HL-60/S4 (cell line): ENCODE measurements at regions not wholly inside any gene's neighbourhood (a gene's known extent, or its start where the extent isn't known, plus 50 kb on each side); places are given as distances from the start of the nearest gene placed in this dataset.

Experiments
- in situ Hi-C: fragments of 300-500 bp; cut with MboI; formaldehyde crosslinking; loops from 2 replicates; pipeline ENCODE4 v1.14.3; 2022; ENCODE audit warnings: low sequenced_read_pairs

DNA sequence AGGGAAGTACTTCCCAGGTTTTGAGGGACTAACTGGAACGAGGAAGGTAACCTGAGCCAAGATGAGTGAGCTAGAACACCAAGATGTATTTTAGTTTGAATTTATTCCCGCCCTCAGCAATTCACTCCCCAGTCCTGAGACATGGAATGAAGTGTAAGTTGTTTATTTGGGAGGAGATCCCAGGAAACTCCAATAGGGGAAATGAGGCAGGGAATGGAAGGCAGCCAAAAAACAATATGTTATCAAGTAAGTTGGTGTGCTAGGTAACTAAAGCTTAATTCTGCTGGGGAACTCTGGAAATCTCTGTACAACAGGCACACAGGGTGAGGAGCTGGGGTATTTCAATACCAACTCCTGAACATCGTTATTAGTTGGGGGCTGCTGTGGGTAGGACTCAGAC lies 189.7 kb upstream of the HDAC9 start:
- in situ Hi-C loops, result no loop called here

DNA sequence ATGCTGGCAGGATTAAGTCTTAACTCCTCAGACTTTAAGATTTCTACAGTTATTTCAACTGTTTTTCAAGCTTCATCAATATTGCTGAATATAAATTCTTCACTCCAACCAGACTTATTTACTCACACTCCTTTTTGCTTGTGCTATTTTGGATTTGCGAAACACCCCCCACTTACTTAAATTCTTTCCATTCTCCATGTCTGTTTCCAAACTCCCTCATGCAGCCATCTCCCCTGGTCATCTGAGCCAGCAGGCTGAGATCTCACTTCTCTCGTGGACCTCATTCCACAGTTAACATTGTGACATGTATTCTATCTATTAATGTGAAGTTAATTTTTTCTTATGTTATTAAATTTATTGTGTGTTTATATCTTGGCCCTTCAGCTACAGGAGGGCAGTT lies 188.9 kb upstream of the HDAC9 start:
- in situ Hi-C loops, result no loop called here

DNA sequence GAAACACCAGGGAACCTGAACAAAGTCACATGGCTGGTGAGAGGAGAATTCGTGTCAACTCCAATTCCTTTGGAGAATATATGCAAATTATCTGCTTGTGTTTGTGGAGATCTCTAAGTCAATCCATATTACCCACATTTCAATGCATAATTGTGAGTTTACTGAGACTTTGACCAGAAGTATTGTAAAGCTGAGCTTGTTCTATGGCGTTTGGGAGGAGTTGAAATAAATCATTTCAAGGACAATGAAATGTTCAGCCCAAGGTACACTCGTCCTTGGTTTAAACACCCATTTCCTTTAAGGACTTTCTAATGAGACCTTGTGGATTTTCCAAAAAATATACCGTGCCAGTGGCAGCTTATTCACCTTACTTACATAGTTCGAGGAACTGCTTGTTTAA lies 186.6 kb upstream of the HDAC9 start:
- in situ Hi-C loops, result no loop called here

DNA sequence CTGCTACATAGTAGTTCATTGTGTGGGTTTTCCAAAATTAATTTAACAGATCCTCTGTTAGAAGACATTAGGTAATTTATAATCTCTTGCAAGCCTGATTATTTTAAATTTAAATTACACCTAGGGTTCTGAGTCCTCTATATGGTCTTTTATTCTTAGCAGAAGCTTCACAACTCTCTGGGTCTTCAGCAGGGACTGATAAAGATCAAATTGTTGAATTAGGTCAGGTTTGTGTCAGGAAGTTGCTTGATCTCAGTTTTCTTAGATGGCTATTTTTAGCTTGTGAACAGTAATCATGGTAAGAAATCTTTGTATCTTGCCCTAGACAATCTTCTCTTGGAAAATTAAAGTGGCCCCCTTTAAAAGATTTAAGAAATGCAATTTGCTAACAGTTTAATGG lies 183.1 kb upstream of the HDAC9 start:
- in situ Hi-C loops, result no loop called here

DNA sequence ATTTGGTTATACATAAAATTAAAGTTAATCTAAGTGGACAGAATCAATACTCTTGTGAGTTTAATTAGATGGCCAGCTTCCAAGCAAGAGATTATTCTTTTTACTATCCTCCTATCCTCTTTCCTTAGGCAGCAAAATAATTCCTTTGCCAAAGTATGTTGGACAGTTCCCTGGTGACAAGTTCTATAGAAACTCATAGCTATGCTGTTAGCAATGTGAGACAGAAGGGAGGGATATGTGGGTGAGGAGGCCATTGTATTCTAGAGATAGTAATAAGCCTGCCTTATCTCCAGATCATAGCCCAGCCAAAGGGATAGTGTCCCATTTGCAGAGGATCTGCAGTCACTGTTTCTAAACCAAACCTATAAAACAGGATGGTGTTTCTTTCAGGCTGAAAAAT lies 181.6 kb upstream of the HDAC9 start:
- in situ Hi-C loops, result no loop called here

DNA sequence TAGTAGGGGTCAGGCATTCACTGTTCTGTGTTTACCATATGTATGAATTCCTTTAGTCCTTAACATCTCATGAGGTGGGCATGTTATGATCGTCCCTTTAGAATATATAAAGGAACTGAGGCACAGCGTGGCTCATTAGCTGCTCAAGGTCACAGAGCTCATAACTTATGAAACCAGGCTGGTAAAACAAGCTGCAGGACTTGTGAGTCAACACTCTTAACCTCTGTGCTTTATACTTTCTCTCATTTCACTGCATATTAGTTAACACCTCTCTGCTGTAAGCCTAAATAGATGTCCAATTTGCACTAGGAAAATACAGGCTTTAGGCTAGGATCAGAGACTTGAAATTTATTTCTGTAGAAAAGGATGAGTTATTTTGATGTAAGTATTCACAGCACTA lies 180.3 kb upstream of the HDAC9 start:
- in situ Hi-C loops, result no loop called here

DNA sequence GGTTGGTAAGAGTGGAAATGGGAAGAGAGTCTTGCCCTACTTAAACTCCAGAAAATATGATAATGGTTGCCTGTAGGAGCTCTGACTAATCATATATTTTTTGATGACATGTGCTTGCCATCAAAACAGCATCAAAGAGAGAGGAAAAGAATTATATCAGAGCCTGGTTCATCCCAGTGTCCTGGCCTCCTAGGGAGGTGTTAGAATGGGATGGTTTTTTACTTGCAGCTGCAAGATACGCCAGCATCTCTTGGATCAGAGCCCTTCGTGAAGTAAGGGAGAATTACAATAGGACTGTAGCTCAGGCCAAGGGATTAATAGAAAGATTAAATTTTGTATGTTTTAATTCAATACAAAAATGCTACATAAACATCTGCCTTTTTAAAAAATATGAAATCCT lies 177.6 kb upstream of the HDAC9 start:
- in situ Hi-C loops, result no loop called here

DNA sequence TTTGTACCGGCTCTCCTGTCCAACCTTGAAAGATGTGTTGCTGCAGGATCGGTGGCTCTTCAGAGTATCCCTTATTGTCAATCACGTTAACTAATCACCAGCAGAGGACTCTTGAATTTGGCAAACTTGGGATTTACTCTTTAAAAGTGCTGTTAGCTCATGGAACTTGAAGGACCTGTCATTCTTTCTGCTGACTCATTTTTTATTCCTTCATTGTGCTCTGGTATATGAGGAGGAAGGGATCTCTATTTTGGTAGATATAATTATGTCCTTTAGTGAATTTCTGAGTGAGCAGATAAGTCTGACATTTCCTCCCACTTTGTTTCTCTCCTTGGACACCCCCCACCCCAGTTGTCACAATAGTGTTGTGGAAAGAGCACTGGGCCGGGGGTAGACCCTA lies 175.1 kb upstream of the HDAC9 start:
- in situ Hi-C loops, result no loop called here

DNA sequence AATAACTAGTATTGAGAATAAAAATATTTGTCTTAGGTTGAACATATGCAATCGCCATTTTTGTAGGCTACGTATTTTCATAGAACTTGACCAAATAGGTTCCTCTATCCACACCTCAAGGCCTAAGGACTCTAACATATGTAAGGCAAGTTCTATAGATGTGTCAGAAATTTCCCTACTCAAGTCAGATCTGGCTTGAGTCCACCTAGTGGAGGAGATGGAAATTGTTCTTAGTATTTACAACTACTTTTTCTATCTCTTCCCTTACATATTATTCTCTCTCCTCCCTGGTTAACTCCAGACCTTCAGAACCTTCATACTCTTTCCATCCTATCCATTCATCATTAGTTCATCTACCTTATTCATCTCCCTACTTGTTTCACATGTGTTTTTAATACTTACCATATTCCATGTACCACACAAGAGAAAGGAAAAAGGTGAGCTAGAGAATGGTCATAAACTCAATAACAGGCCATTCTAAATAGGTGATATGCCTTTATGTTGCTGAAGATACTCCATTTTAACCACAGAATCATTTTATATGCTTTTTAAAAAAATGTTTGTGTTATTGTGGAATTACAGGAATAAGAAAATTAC lies 174.5 kb upstream of the HDAC9 start:
- in situ Hi-C loops, result no loop called here

DNA sequence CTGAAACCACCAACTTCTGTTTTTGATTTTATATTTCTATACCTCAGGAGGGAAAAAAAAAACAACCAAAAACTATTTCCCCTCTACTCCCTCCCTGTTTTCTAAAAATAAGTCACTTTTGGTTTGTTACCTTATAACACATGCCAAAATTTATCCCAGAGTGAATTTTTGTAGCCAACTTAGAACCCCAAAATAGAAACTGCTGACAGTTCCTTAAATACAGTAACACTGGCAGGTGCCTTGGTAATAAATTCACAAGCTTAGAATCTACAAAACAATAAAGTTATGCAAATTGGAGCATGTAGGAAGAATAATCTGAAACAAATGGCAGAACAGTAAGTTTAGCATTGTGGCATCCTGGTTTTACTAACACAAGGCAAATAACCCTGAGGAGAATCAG lies 165.0 kb upstream of the HDAC9 start:
- in situ Hi-C loops, result loop anchor here (25.0 kb wide), 3 partner anchors 268 to 1393 kb away; no protein-coding TSS in a partner anchor

DNA sequence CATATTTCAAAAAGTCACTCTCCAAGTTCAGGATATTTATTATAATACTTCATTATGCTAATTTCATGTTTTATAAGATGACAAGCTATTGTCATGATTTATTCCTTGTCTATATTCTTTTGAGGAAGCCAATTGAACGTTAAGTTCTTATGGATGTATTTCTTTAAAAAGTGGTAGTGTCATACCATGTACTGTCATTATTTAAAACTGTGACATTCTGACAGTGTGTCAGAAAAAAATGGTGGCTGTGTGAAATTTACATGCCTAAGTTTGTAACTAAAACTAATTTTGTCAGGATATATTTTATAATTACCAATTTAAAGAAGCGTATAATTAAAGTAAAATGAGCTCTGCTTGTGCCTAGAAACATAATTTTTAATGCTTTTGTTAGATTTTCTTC lies 158.9 kb upstream of the HDAC9 start:
- in situ Hi-C loops, result loop anchor here (25.0 kb wide), 3 partner anchors 274 to 1399 kb away; no protein-coding TSS in a partner anchor

DNA sequence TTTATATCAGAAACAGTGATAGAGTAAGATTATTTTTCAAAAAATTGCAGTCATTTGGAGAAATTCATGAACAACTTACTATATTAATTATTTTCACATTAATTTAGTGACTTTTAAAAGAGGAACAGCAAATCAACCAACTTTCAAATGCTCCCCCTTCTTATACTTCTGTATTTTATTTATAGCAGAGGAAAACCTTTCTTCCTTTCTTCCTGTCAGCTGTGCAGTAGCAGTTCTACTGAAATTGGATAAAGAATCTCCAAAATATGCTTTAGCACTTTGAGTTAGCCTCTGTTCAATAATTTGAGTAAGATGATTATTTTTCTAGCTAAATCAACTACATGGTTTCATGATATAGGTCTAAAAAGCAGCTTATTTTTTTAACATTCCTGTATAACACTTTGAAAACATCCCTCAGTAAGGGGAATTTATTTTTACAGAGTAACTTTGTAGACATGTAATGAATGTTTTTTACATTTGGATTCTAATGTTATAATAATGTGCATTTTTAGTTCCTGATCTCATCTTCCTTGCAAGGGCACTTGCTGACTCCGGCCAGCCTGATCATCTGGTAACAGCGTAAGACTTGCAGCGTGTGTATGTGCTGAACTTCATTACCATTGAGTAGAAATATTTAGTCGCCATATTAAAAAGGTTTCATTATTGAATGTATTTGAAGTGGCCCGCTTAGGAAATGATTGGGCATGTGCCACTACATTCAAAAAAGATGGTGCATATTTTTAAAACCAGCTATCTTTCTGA lies 158.3 kb upstream of the HDAC9 start:
- in situ Hi-C loops, result loop anchor here (25.0 kb wide), 3 partner anchors 275 to 1400 kb away; no protein-coding TSS in a partner anchor

DNA sequence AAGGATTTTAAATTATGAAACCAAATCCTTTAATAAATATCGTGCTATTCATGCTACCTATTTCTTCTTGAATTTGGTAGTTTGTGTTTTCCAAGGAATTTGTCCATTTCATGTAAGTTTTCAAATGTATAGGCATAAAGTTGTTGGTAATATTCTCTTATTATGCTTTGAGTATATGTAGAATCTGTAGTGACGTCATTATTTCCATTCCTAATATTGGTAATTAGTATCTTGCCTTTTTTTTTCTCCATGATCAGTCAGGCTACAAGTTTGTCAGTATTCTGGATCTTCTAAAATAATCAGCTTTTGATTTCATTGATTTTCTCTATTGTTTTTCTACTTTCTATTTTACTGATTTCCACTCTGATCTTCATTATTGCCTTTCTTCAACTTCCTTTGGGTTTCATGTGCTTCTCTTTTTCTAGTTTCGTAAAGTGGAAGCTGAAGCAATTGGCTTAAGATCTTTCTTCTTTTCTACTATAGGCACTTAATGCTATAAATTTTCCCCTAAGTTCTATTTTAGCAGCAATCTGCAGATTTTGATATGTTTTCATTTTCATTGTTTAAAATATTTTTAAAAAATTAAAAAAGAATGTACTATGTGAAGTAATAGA lies 156.5 kb upstream of the HDAC9 start:
- in situ Hi-C loops, result loop anchor here (25.0 kb wide), 3 partner anchors 277 to 1402 kb away; no protein-coding TSS in a partner anchor

DNA sequence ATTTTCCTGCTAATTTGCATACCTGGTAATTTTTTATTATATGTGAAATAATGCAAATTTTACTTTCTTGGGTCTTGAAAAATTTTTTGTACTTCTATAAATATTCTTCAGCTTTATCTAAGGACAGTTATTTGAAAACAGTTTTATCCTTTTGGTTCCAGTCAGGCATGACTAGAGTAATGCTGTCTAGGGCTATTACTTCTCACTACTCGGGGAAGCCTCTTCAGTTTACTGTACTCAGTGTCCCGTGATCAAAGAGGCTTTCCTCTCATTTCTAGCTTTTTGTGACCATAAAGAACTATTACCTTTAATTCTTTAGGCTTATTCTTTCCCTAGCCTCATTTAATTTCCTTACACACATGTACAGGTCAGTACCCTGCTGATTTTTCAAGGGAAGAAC lies 153.8 kb upstream of the HDAC9 start:
- in situ Hi-C loops, result loop anchor here (10.0 to 25.0 kb wide), 4 partner anchors 137 to 1404 kb away; no protein-coding TSS in a partner anchor

DNA sequence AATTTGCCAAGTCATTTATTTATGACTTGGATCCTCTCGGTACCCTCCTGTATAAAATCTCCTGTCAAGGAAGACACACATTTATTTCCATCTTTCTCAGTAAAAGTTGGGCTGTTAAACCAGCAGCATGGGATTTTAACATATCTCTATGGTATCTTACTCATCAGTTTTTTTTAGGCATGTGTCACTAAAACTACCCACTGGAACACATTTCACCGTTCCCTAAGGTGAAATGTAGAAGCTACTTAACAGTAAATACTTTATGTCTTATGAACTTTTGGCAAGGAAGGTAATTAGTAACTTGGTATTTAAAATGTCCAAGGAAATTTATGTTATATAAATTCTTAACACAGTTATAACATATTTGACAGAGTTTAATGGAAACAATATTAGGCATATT lies 152.5 kb upstream of the HDAC9 start:
- in situ Hi-C loops, result loop anchor here (10.0 to 25.0 kb wide), 4 partner anchors 138 to 1406 kb away; no protein-coding TSS in a partner anchor

DNA sequence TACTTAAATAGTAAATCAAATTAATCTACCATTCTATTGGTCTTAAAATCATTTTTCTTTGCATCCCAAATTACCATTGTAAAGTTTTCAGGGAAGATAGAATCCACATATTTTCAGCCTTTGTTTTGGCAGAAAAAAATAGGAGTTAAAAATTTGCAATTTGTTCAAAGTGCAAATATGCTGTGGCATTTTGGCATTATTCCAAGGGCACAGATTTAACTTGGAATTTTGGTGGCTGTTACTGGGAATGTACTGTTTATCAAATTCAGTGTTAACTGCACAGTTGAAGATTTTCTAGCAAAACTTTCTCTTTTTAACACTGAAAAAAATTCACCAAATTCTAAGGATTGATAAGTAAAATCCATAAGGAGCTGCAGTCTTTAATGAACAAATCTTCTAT lies 151.0 kb upstream of the HDAC9 start:
- in situ Hi-C loops, result loop anchor here (10.0 to 25.0 kb wide), 4 partner anchors 140 to 1407 kb away; no protein-coding TSS in a partner anchor

DNA sequence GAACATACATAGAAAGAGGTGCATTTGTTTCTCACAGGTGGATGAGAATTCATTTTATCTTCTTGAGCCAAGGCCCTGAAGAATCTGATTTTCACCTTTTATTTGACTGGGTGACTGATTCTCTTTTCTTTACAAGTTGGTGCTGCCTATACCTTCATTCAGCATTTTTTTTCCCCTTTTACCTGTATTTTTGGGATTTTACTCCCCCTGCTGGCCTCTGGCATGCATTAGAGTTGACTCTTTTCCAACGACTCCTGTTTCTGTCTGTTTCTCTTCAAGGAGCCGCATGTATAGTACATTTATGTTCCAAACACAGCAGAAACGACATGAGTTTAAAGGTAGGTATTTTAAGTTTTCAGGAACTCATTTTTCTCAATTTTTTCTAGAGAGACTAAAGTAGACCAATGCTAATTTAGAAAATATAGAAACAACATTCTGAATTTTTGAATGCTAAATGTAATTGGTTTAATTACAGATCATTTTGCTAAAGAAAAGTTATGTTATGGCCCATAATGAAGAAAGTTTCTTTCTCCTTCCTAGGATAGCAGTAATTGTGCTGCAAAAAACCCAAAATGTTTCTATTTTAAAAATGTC lies 149.8 kb upstream of the HDAC9 start:
- in situ Hi-C loops, result loop anchor here (10.0 to 25.0 kb wide), 4 partner anchors 141 to 1408 kb away; no protein-coding TSS in a partner anchor

DNA sequence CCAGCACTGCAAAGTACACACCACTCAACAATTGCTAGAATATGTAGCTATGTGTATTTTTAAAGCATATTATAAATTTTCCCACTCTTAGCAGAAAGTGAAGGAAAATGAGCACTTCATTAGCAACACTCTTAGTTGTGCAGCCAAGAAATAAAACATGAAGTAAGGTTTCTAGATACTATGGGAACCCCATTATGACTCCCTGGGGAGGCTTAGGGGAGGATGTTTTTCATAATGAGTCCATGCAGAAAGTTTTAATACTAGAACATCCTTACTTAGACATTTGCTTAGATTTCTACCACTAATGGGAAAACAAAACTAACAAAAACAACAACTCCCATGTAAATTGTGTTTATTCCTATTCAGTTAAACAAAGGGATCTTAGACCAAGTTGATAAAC lies 148.4 kb upstream of the HDAC9 start:
- in situ Hi-C loops, result loop anchor here (10.0 to 25.0 kb wide), 4 partner anchors 142 to 1410 kb away; no protein-coding TSS in a partner anchor

DNA sequence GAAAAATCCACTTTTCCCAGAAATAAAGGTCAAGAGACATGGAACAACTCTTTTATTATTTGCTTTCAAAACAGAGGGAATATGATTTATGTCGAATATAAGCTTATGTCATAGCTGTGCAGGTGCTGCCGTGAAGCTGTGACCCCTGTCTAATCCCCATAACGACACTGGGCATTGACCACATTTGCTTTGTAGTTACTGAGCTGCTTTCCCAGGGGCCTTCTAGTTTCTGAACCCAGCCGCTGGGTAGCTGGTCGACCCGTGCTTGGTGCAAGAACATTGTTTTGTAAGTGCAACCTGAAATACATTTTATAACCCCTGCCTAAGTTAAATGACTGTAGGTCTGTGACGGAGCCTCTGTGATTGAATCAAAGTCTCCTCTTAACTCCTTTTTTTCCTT lies 144.9 kb upstream of the HDAC9 start:
- in situ Hi-C loops, result loop anchor here (25.0 kb wide), 2 partner anchors 312 to 1312 kb away; no protein-coding TSS in a partner anchor

DNA sequence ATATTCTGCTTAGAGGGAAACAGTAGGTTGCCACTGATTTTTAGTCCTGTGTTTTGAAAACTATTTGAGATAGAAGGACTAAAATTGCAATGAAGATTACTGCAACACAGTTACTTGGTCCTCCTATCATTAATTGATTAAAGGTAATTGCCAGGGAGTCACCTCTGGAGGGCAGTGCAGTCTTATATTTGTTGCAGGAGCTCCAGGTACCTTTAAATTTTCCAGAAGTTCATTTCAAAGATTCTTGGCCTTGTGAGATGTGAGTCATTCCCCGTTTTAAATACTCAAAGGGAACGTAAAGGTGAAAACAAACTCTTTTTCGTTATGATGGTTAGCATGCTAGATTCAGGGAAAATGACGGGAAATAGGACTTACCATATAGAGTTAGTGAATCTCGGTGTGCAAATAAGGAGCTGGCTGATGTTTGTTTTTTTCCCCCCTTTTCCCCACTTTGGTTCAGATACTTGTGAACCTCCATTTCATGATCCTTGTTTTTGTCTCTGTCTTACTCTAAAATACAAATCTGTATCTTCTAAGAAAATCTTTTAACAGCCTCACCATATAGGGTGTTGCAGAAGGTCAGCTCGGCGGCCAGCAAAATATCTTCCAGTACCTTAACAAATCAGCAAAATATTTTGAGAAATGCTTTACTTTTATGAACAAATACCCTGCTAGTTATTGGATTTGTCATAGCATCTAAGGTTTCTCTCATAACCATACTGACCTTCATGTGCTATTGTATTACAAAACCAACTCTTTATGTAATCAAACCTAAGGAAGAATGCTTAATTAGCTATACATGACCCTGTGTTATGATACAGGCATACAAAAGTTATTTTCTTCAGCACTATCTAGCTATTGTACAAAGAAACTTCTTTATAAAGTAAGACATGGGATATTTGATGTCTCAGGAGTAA lies 143.0 kb upstream of the HDAC9 start:
- in situ Hi-C loops, result loop anchor here (25.0 kb wide), 2 partner anchors 310 to 1310 kb away; no protein-coding TSS in a partner anchor
